GM12878 (cell line): ENCODE measurements at regions not wholly inside any gene's neighbourhood (a gene's known extent, or its start where the extent isn't known, plus 50 kb on each side); places are given as distances from the start of the nearest gene placed in this dataset.

Source experiments
- ATAC-seq: fragments of 200-7000 bp; cut with Tn5 transposase; 3 replicates; pipeline ENCODE4 v1.9.1; 2020; ENCODE audit warnings: mild to moderate bottlenecking, moderate library complexity
- BruUV-seq: library from RNA; stranded (reverse); fragments of 400-500 nt; replicated peaks from 2 replicates; lab custom pipeline; 2021; lab: Mats Ljungman, UMichigan
- CTCF ChIA-PET: fragments of 300-600 bp; sonication (Branson Sonifier 250); formaldehyde crosslinking; extraction: SDS; loops from one replicate; lab custom pipeline; 2021; ENCODE audit warnings: inconsistent platforms; lab: Yijun Ruan, JAX
- POLR2A ChIA-PET: fragments of 350-600 bp; formaldehyde crosslinking; extraction: SDS; loops from one replicate; lab custom pipeline; 2021; ENCODE audit warnings: inconsistent platforms; lab: Charles Lee
- RAD21 ChIA-PET: fragments of 300-600 bp; sonication (Branson Sonifier 250); formaldehyde crosslinking; loops from one replicate; lab custom pipeline; 2023; ENCODE audit warnings: antibody characterized with exemption; ENCODE audit not compliant: unreplicated experiment; lab: Charles Lee
- SMC1A ChIA-PET: fragments of 300-600 bp; sonication (Branson Sonifier 250); formaldehyde crosslinking; loops from one replicate; lab custom pipeline; 2023; ENCODE audit not compliant: unreplicated experiment, uncharacterized antibody; lab: Charles Lee
- DNase-seq: peaks from one replicate; pipeline ENCODE4 v3.0.0-alpha.2; 2011; ENCODE audit warnings: low read depth, low spot score
- FAIRE-seq: peaks from 3 replicates; lab custom pipeline; 2011; peaks lifted over from hg19 to GRCh38; lab: Jason Lieb, UNC
- H2AFZ ChIP-seq: 2 replicates; pipeline ENCODE4 v1.6.0; 2011; ENCODE audit warnings: low read depth, low read length, control low read depth; ENCODE audit not compliant: control insufficient read depth
- H3K27ac ChIP-seq: 2 replicates; pipeline ENCODE4 v1.5.1; 2011; ENCODE audit warnings: control low read depth; ENCODE audit not compliant: control insufficient read depth, insufficient read depth
- H3K27me3 ChIP-seq, 2 experiments: replicated peaks in 1 of 2; 2 replicates each; pipeline versions ENCODE4 v1.6.0 to v1.6.1; 2011; ENCODE audit warnings: low read length in 1 of 2; ENCODE audit not compliant: control insufficient read depth in 2 of 2, insufficient read depth in 2 of 2
- H3K36me3 ChIP-seq, 2 experiments: 2 replicates each; pipeline ENCODE4 v1.5.1; 2011; ENCODE audit warnings: low read length in 1 of 2; ENCODE audit not compliant: control insufficient read depth in 2 of 2, insufficient read depth in 2 of 2
- H3K4me1 ChIP-seq: 2 replicates; pipeline ENCODE4 v1.6.1; 2011; ENCODE audit warnings: mild to moderate bottlenecking, low read length, moderate library complexity, mixed read lengths; ENCODE audit not compliant: control insufficient read depth, insufficient read depth
- H3K4me2 ChIP-seq: 2 replicates; pipeline ENCODE4 v1.6.0; 2011; ENCODE audit warnings: control low read depth; ENCODE audit not compliant: control insufficient read depth, insufficient read depth
- H3K4me3 ChIP-seq: fragments of 200-600 bp; sonication (generic); 2 replicates; pipeline ENCODE4 v1.5.1; 2016
- H3K79me2 ChIP-seq: 2 replicates; pipeline ENCODE4 v1.6.0; 2011; ENCODE audit warnings: low read length; ENCODE audit not compliant: control insufficient read depth, insufficient read depth
- H3K9ac ChIP-seq: 2 replicates; pipeline ENCODE4 v1.8.0; 2011; ENCODE audit warnings: low read length, control low read depth, mixed read lengths; ENCODE audit not compliant: control insufficient read depth, insufficient read depth
- H3K9me3 ChIP-seq: replicated peaks from 3 replicates; pipeline ENCODE4 v1.5.1; 2011; ENCODE audit warnings: mild to moderate bottlenecking, low read length; ENCODE audit not compliant: control insufficient read depth, insufficient read depth
- H4K20me1 ChIP-seq: 2 replicates; pipeline ENCODE4 v1.6.0; 2011; ENCODE audit not compliant: control insufficient read depth, insufficient read depth
- BACH1 ChIP-seq: fragments of 450-650 bp; IDR thresholded peaks from 2 replicates; pipeline ENCODE4 v1.6.1; 2017; ENCODE audit warnings: mild to moderate bottlenecking, borderline replicate concordance
- BCL3 ChIP-seq: IDR thresholded peaks from 2 replicates; pipeline ENCODE4 v1.6.1; 2011; ENCODE audit warnings: borderline replicate concordance, low read depth, mild to moderate bottlenecking, moderate library complexity, low read length; ENCODE audit not compliant: insufficient read depth, poor library complexity, severe bottlenecking
- CBFB ChIP-seq: IDR thresholded peaks from 2 replicates; pipeline ENCODE4 v1.6.1; 2016; ENCODE audit warnings: antibody characterized with exemption, low read depth
- CREM ChIP-seq: IDR thresholded peaks from 2 replicates; pipeline ENCODE4 v1.6.1; 2014; ENCODE audit warnings: antibody characterized with exemption, low read depth
- ELK1 ChIP-seq: IDR thresholded peaks from 2 replicates; pipeline ENCODE4 v1.6.1; 2012; ENCODE audit warnings: low read depth, low read length, improper control_type of control experiment
- HSF1 ChIP-seq: fragments of 150-350 bp; IDR thresholded peaks from 2 replicates; pipeline ENCODE4 v1.6.1; 2014; ENCODE audit warnings: mild to moderate bottlenecking, low read depth, low read length
- MAX ChIP-seq: IDR thresholded peaks from 2 replicates; pipeline ENCODE4 v1.6.1; 2012; ENCODE audit warnings: low read depth, low read length, improper control_type of control experiment
- MEF2A ChIP-seq: IDR thresholded peaks from 2 replicates; pipeline ENCODE4 v1.6.1; 2011; ENCODE audit warnings: low read depth, mild to moderate bottlenecking, low read length, moderate library complexity; ENCODE audit not compliant: insufficient read depth
- MLLT1 ChIP-seq: fragments of 450-650 bp; IDR thresholded peaks from 2 replicates; pipeline ENCODE4 v1.6.1; 2016; ENCODE audit warnings: mild to moderate bottlenecking
- MTA2 ChIP-seq: fragments of 450-650 bp; IDR thresholded peaks from 2 replicates; pipeline ENCODE4 v1.6.1; 2016; ENCODE audit warnings: low read depth, mild to moderate bottlenecking, moderate library complexity
- PRDM15 ChIP-seq: fragments of 450-650 bp; formaldehyde crosslinking; IDR thresholded peaks from 2 replicates; pipeline ENCODE4 v1.4.0; 2020; ENCODE audit warnings: mild to moderate bottlenecking, moderate library complexity
- SREBF2 ChIP-seq: IDR thresholded peaks from 2 replicates; pipeline ENCODE4 v1.6.1; 2012; ENCODE audit warnings: mild to moderate bottlenecking, low read length
- USF1 ChIP-seq: IDR thresholded peaks from 2 replicates; pipeline ENCODE4 v1.6.1; 2011; ENCODE audit warnings: borderline replicate concordance, low read depth, mild to moderate bottlenecking, moderate library complexity, mixed read lengths, low read length; ENCODE audit not compliant: insufficient read depth; ENCODE audit errors: extremely low read length
- ZNF384 ChIP-seq: IDR thresholded peaks from 2 replicates; pipeline ENCODE4 v1.6.1; 2012; ENCODE audit warnings: low read depth, mild to moderate bottlenecking, low read length, improper control_type of control experiment, borderline replicate concordance
- WGBS: methylation state at CpG from one replicate; pipeline ENCODE4 v1.1.6; 2016; ENCODE audit warnings: low lambda C conversion rate; ENCODE audit not compliant: insufficient replicate concordance, insufficient coverage; ENCODE audit errors: missing lambda C conversion rate; 5-methylcytosine and 5-hydroxymethylcytosine counted together
- in situ Hi-C: fragments of 300-500 bp; cut with MboI; formaldehyde crosslinking; loops from 9 replicates; pipeline ENCODE4 v1.14.3; 2018; ENCODE audit warnings: mixed read lengths
- intact Hi-C: fragments of 100-400 bp; cut with micrococcal nuclease; formaldehyde crosslinking; loops from one replicate; pipeline ENCODE4 v1.14.2; 2022; ENCODE audit not compliant: unreplicated experiment

- CTCF ChIA-PET: no interaction called here
- 25% methylated on average over 3 of the region's 5 CpGs for WGBS
- Histone ChIP-seq H3K36me3 (no peaks in the 10 kb centered on the region), H3K9ac (no peak overlapping the region), H3K4me1 (peaks cover 5% of the 10 kb centered on the region; the same call in 1 of the 2 replicates), H2AFZ (no peak overlapping the region), H3K27me3 (no peaks in the 10 kb centered on the region; a peak in 2 of 4 replicates), H3K27ac (no peak overlapping the region), H3K79me2 (no peaks in the 10 kb centered on the region), H3K4me2 (no peak overlapping the region), H4K20me1 (no peaks in the 10 kb centered on the region), H3K4me3 (no peak overlapping the region), H3K9me3 (no peaks in the 10 kb centered on the region)
- in situ Hi-C loops (no loop called here), intact Hi-C loops (loop anchor here (10.0 kb wide), 2 partner anchors 154 to 404 kb away; no protein-coding TSS in a partner anchor)
- BruUV-seq: no TSS peak
- RAD21 ChIA-PET: no interaction called here
- no peak for ATAC-seq
- FAIRE-seq: no peak
- POLR2A ChIA-PET: no interaction called here
- SMC1A ChIA-PET: no interaction called here
- no peak for TF ChIP-seq PRDM15
- TF ChIP-seq MAX: no peak
- TF ChIP-seq USF1: no peak
- no peak for TF ChIP-seq ZNF384
- TF ChIP-seq ELK1: no peak
- TF ChIP-seq CREM: no peak
- no peak for TF ChIP-seq SREBF2
- no peak for TF ChIP-seq CBFB
- TF ChIP-seq MLLT1: no peak
- no peak for TF ChIP-seq HSF1
- TF ChIP-seq MTA2: no peak
- TF ChIP-seq MEF2A: no peak
- no peak for TF ChIP-seq BACH1
- TF ChIP-seq BCL3: no peak
- DNase-seq: no peak
These were observed 117.8 kb downstream of the RPLP1 start for GRCh38 chr15:69570454-69570853.
